PC-9 (cell line): ENCODE measurements at regions not wholly inside any gene's neighbourhood (a gene's known extent, or its start where the extent isn't known, plus 50 kb on each side); places are given as distances from the start of the nearest gene placed in this dataset.

Experiments
- BruUV-seq: library from RNA; stranded (reverse); fragments of 400-500 nt; replicated peaks from 2 replicates; lab custom pipeline; 2021; lab: Mats Ljungman, UMichigan
- CTCF ChIA-PET: fragments of 300-600 bp; sonication (Branson Sonifier 250); formaldehyde crosslinking; loops from one replicate; lab custom pipeline; 2022; ENCODE audit warnings: antibody characterized with exemption; lab: Charles Lee
- POLR2A ChIA-PET: fragments of 300-600 bp; sonication (Branson Sonifier 250); formaldehyde crosslinking; loops from one replicate; lab custom pipeline; 2022; ENCODE audit warnings: antibody characterized with exemption; ENCODE audit not compliant: unreplicated experiment; lab: Charles Lee
- DNase-seq, 2 experiments: peaks; one replicate each; pipeline versions ENCODE4 v3.0.0 to v3.0.0-alpha.2; 2015 to 2022; ENCODE audit warnings: mixed read lengths in 1 of 2
- H2AFZ ChIP-seq: fragments of 200-600 bp; sonication (generic); 2 replicates; pipeline ENCODE4 v1.8.1; 2017; ENCODE audit warnings: antibody characterized with exemption
- H3F3A ChIP-seq: fragments of 200-600 bp; sonication (generic); 2 replicates; pipeline ENCODE4 v1.8.1; 2017; ENCODE audit warnings: antibody characterized with exemption, mild to moderate bottlenecking, low read depth; ENCODE audit not compliant: insufficient read depth
- H3K27ac ChIP-seq: fragments of 200-600 bp; sonication (generic); 2 replicates; pipeline ENCODE4 v1.6.1; 2016; ENCODE audit warnings: mixed run types
- H3K27me3 ChIP-seq: fragments of 200-600 bp; sonication (generic); 2 replicates; pipeline ENCODE4 v1.6.1; 2016; ENCODE audit warnings: low read depth, mixed run types; ENCODE audit not compliant: insufficient read depth
- H3K36me3 ChIP-seq: fragments of 200-600 bp; sonication (generic); 2 replicates; pipeline ENCODE4 v1.6.1; 2016; ENCODE audit warnings: low read depth, mixed run types
- H3K4me1 ChIP-seq: fragments of 200-600 bp; sonication (generic); replicated peaks from 2 replicates; pipeline ENCODE4 v1.6.1; 2016; ENCODE audit warnings: mixed run types; ENCODE audit not compliant: insufficient read depth
- H3K4me2 ChIP-seq: fragments of 200-600 bp; sonication (generic); 2 replicates; pipeline ENCODE4 v1.6.1; 2017; ENCODE audit warnings: mixed run types
- H3K4me3 ChIP-seq: fragments of 200-600 bp; sonication (generic); 2 replicates; pipeline ENCODE4 v1.6.1; 2016; ENCODE audit warnings: mixed run types
- H3K79me2 ChIP-seq: fragments of 200-600 bp; sonication (generic); 2 replicates; pipeline ENCODE4 v1.6.1; 2017; ENCODE audit warnings: low read depth, mixed run types
- H3K9me2 ChIP-seq: fragments of 200-600 bp; sonication (generic); 2 replicates; pipeline ENCODE4 v1.8.1; 2017; ENCODE audit warnings: mild to moderate bottlenecking; ENCODE audit not compliant: insufficient read depth
- H3K9me3 ChIP-seq: fragments of 200-600 bp; sonication (generic); 2 replicates; pipeline ENCODE4 v1.8.1; 2016; ENCODE audit warnings: low read depth; ENCODE audit not compliant: insufficient read depth
- H4K20me1 ChIP-seq: fragments of 200-600 bp; sonication (generic); 2 replicates; pipeline ENCODE4 v1.8.1; 2017; ENCODE audit not compliant: insufficient read depth
- EZH2 ChIP-seq: fragments of 200-600 bp; sonication (generic); IDR thresholded peaks from 2 replicates; pipeline ENCODE4 v1.8.0; 2017; ENCODE audit warnings: antibody characterized with exemption, low read depth
- intact Hi-C: fragments of 100-400 bp; cut with micrococcal nuclease; formaldehyde crosslinking; loops from one replicate; pipeline ENCODE4 v1.10.0; 2022; ENCODE audit not compliant: unreplicated experiment
- TF ChIP-seq, protein P1 (sequence below): fragments of 200-600 bp; sonication (generic); conservative IDR thresholded peaks from 2 replicates; pipeline ENCODE4 v1.6.1; 2017; ENCODE audit warnings: mixed run types, antibody characterized with exemption, mild to moderate bottlenecking, moderate library complexity

DNA sequence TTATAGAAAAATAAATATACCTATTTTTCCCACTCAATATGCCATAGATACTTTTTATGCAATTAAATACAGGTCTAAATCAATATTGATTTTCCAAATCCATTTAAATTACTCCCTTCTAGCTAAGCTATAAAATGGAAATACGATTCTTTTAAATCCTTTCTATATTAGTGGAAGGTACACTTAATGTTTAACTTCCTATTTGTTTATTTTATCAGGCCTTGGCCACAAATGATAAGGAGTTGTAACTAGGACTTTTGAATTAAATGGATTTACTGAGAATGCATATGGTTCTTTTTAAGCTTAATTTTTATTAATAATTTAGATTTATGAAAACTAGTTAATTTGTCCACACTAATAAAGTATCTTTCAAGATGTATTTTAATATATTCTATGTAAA is 517.0 kb upstream of the CHD1 start:
- H3K36me3 ChIP-seq: no peaks in the 10 kb centered on the region
- ChIA-PET POLR2A (no interaction called here), CTCF (no interaction called here)
- H3K79me2 ChIP-seq: no peaks in the 10 kb centered on the region
- no peaks in the 10 kb centered on the region for H4K20me1 ChIP-seq
- no peak overlapping the region for H3K4me3 ChIP-seq
- no peak overlapping the region for H3K4me2 ChIP-seq
- intact Hi-C loops: no loop called here
- no peak overlapping the region for H3K27ac ChIP-seq
- no peak overlapping the region for H2AFZ ChIP-seq
- no peak for DNase-seq
- no TSS peak for BruUV-seq
- H3K9me3 ChIP-seq: no peaks in the 10 kb centered on the region
- H3F3A ChIP-seq: no peaks in the 10 kb centered on the region
- H3K27me3 ChIP-seq: no peaks in the 10 kb centered on the region
- no peaks in the 10 kb centered on the region for H3K9me2 ChIP-seq
- TF ChIP-seq, protein P1, sequence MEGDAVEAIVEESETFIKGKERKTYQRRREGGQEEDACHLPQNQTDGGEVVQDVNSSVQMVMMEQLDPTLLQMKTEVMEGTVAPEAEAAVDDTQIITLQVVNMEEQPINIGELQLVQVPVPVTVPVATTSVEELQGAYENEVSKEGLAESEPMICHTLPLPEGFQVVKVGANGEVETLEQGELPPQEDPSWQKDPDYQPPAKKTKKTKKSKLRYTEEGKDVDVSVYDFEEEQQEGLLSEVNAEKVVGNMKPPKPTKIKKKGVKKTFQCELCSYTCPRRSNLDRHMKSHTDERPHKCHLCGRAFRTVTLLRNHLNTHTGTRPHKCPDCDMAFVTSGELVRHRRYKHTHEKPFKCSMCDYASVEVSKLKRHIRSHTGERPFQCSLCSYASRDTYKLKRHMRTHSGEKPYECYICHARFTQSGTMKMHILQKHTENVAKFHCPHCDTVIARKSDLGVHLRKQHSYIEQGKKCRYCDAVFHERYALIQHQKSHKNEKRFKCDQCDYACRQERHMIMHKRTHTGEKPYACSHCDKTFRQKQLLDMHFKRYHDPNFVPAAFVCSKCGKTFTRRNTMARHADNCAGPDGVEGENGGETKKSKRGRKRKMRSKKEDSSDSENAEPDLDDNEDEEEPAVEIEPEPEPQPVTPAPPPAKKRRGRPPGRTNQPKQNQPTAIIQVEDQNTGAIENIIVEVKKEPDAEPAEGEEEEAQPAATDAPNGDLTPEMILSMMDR: no peak
- no peak for TF ChIP-seq EZH2
- no peaks in the 10 kb centered on the region for H3K4me1 ChIP-seq

DNA sequence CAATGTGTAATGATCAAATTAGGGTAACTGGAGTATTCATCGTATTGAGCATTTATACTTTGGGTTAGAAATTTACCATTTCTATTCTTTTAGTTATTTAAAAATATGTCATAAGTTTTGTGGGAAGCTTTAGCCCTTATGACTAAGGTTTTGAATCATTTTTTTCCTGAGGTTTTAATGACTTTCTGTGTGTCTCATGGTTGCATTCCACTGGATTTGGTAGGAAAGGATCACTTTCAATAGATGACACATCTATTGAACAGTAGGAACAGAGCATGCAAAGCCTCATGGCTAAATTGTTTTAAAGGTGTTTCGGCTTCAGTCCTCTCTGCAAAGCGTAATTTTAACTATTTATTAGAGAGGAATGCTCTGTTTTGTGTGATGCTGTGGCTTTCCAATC is 512.4 kb upstream of the CHD1 start:
- H4K20me1 ChIP-seq: no peaks in the 10 kb centered on the region
- BruUV-seq: no TSS peak
- no peaks in the 10 kb centered on the region for H3K9me2 ChIP-seq
- H3K4me1 ChIP-seq: no peaks in the 10 kb centered on the region
- no peak overlapping the region for H3K27ac ChIP-seq
- CTCF ChIA-PET: no interaction called here
- no peaks in the 10 kb centered on the region for H3K36me3 ChIP-seq
- H2AFZ ChIP-seq: no peak overlapping the region
- no peaks in the 10 kb centered on the region for H3K27me3 ChIP-seq
- TF ChIP-seq, protein P1: no peak
- no peak for TF ChIP-seq EZH2
- no peaks in the 10 kb centered on the region for H3F3A ChIP-seq
- H3K9me3 ChIP-seq: no peaks in the 10 kb centered on the region
- no peak overlapping the region for H3K4me3 ChIP-seq
- no peak for DNase-seq
- POLR2A ChIA-PET: no interaction called here
- intact Hi-C loops: no loop called here
- H3K79me2 ChIP-seq: no peaks in the 10 kb centered on the region
- no peak overlapping the region for H3K4me2 ChIP-seq

DNA sequence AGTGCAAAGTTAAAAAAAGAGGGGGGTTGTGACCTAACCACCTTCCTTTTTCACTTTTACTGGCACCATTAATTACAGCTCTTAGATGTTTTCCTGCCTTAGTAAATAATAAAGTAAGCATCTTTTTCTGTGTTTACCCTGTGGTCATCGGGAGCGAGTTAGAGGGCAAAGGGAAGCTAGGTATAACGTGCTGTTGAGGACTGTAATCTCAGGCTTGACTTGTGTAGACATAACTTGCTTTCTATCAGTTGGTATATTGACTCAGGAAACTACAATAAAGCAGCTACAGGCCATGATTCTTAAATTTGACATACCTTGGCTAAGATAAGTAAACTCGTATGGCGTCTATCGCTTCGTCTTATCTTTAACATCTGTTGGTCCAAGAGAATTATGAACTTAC is 509.8 kb upstream of the CHD1 start:
- POLR2A ChIA-PET: no interaction called here
- H3K4me2 ChIP-seq: no peak overlapping the region
- no peaks in the 10 kb centered on the region for H3K9me2 ChIP-seq
- no peak overlapping the region for H2AFZ ChIP-seq
- no peaks in the 10 kb centered on the region for H3F3A ChIP-seq
- CTCF ChIA-PET: no interaction called here
- intact Hi-C loops: no loop called here
- H3K9me3 ChIP-seq: no peaks in the 10 kb centered on the region
- H3K27me3 ChIP-seq: no peaks in the 10 kb centered on the region
- H3K4me1 ChIP-seq: no peaks in the 10 kb centered on the region
- no peaks in the 10 kb centered on the region for H3K79me2 ChIP-seq
- DNase-seq: no peak
- H3K4me3 ChIP-seq: no peak overlapping the region
- no peaks in the 10 kb centered on the region for H4K20me1 ChIP-seq
- no TSS peak for BruUV-seq
- no peak overlapping the region for H3K27ac ChIP-seq
- TF ChIP-seq, protein P1: no peak
- no peak for TF ChIP-seq EZH2
- no peaks in the 10 kb centered on the region for H3K36me3 ChIP-seq
